ENCODE measurements at regions not wholly inside any gene's neighbourhood (a gene's known extent, or its start where the extent isn't known, plus 50 kb on each side); places are given as distances from the start of the nearest gene placed in this dataset.

GRCh38 chr4:10201381-10202223 is 85.0 kb upstream of the WDR1 start:
- DNase-seq: no peak

- no peak for DNase-seq
Measured at GRCh38 chr4:10200869-10201268, 84.3 kb upstream of the WDR1 start.

GRCh38 chr4:10198365-10198764 is 81.8 kb upstream of the WDR1 start:
- no peak for DNase-seq

- DNase-seq: no peak
Measured at GRCh38 chr4:10197952-10198351, 81.4 kb upstream of the WDR1 start.

DNA sequence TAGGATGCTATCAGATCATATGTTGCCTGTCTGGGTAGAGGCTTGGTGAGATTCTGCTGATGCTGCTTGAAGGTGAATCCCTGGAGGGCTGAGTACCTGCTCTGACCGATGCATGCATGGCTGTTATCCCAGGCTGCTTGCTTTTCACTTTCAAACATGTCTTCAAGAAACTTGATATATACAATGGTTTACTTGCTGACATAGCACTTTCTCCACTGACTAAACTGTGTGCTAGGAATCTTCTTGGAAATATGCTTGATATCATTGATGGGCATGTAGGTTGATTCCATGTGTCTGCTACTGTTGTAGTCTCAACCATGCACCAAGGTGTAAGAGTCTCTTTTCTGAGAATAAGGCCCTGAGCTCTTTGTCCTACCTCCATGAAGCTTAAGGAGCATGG is 79.6 kb upstream of the WDR1 start:
- DNase-seq: no peak

GRCh38 chr4:10192331-10192730 is 75.7 kb upstream of the WDR1 start:
- DNase-seq: no peak

- DNase-seq: no peak
Measured at GRCh38 chr4:10188400-10189004, 71.9 kb upstream of the WDR1 start.

DNA sequence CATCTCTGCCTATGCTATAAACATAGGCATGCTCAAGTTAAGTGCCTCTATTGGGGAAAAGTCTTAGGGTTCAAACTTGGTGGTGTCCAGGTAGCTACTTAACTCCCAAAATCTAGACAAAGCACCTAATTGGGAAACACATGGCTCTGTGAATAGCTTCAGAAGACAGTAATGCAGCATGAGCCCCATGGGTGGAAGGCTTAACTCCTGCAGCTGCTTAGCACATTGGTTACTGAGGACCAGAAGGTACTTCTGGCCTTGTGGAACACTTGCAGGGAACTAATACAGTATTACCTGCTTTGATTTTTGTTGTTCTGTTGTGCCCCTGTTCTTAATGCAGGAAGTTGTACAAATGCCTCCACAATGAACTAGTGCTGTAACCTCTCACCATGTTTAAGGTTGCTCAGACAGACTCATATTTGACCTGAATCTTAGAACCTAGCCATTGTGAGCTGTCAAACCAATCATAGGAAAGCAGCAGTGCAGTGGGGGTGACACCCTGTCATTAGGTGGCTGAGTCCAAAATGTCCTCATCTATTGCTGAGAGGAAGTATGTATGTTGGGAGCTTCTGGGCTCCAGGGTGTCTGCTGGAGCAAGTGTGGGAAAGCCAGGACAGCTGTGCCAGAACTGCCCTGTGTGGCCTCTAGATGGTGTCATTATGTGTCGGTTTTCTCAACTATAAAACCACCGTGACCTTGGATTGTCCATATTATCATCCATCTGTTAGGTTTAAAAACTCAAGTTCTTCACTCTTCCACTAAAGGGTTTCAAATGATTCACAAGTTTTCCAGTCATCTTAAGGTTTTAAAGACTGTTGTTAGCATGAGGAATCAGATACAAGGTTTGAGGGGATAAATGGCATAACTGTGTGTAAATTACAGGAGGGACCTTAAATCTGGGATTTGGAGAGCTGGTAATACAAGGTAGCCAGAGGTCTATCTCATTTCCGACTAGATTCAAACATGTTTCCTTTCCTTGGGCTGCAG is 69.9 kb upstream of the WDR1 start:
- no peak for DNase-seq

- DNase-seq: no peak
Measured at GRCh38 chr4:10185518-10186227, 69.1 kb upstream of the WDR1 start.

- no peak for DNase-seq
Measured at GRCh38 chr4:10184501-10184938, 67.9 kb upstream of the WDR1 start.

DNA sequence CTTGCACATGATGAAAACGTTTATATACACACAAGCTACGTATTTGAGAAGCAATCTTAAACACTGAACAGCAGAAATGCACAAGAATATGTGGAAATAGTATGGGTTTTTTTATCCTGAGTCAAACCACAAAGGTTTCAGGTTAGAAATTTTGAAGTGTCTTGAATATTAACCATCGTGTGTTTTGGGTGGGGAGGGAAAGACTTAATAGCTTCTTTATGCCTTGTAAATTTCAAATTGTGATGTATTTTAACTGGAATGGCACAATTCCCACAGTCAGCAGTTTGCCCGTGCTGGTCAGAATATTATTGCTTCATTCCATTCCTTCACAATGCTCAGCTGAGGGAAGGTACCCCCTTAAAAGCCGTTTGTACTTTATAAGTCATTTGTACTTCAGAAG is 67.4 kb upstream of the WDR1 start:
- DNase-seq: no peak

DNA sequence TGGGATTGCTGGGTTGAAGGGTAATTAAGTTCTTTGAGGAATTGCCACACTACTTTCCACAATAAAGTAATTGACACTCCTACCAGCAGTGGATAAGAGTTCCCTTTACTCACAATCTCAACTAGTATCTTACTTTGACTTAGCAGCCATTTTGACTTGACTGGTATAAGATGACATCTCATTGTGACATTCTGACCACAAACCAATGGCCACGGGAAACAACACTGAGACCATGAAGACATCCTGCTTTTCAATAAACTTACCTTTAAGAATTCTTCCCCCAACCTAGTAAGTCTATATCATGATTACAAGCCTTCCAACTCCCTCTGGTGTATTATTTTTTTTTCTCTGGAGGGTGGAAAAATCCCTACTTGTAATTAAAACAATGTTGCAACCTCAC is 66.9 kb upstream of the WDR1 start:
- DNase-seq: no peak

GRCh38 chr4:10182446-10183424 is 66.1 kb upstream of the WDR1 start:
- no peak for DNase-seq

DNA sequence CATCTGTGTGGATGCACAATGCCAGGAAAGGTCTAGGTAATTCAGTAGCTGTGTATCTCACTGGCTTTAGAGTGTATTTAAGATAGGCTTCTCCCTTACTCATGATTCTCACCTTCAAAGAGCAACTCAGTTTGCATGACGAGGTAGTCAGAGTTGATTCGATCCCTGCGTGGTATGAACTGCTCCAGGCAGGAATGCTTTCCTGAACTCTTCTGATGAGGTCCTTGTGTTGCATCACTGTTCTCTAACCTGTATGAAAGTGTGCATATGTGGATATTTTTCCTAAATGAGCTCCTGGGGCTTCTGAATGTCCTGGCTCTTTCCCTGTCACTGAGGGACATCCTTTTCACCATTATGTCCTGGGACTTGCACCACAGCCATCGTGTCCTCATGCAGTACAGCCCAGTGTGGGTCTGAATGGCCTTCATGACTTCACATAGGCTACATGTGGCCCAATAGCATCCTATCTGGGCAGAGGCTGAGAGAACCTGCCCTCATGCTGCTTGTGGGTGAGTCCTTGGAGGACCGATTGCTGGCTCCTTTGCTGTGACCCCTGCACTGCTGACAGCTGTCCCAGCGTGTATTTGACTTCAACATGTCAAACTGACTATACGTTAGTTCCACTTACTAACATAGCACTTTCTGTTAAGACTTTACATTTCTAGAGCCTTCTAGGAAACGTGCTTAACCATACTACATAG is 65.3 kb upstream of the WDR1 start:
- no peak for DNase-seq

DNA sequence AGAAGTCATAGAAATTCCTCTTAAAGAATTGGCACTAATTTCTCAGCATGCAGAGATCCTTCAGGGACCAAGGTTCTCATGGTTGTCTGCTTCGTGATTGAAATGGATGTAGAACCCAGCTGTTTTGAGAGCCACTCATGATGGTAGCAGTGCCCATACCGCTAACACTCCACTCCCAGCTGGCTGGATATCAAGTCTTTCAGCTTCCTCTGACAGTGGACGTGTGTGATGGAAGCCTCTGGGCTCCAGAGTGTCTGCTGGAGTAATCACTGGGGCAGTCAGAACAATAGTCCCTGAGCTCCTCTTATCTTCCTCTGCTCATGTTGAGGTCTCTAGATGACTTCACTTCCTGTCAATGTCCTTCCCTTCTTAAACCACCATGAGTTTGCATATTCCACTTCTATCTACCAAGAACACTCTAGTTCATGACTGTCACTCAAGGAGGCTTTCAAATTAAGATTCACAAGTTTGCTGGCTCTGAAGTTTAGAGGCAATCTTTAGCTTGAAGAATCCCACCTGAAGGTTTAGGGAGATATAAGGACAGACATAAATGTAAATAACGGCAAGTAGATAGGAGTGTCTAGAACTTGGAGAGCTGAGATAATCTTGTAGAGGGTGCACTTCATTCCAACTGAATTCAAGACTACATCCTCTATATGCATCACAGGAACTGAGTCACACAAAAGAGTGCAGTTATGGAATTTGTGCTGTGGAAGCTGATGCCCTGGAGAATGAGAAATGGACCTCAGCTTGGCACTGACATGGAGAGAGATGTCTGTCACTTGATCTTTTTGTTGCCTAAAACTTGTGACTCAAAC is 64.5 kb upstream of the WDR1 start:
- peak; percentile 42 for DNase-seq

DNA sequence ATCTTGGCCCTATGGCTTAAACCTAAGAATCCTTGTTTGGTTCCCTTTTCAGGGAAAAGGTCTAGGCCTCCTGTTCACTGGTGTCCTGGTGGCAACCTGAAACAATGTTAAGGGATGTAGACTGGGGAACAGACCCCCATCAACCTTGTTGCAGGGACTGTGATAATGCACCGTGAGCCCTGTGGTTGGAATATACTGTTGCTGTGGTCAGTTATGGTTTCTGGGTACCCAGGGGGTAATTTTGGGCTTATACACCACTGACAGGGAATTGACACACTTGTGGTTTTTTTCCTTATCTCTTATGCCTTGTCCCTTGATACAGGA is 64.0 kb upstream of the WDR1 start:
- no peak for DNase-seq

GRCh38 chr4:10179957-10180602 is 63.5 kb upstream of the WDR1 start:
- no peak for DNase-seq

GRCh38 chr4:10178763-10179162 is 62.2 kb upstream of the WDR1 start:
- no peak for DNase-seq

GRCh38 chr4:10175626-10176025 is 59.0 kb upstream of the WDR1 start:
- DNase-seq: no peak
